A549 (cell line): ENCODE measurements at regions not wholly inside any gene's neighbourhood (a gene's known extent, or its start where the extent isn't known, plus 50 kb on each side); places are given as distances from the start of the nearest gene placed in this dataset.
A peak's percentile ranks its signal among the peaks of the same experiment; 100 is the strongest.

Source experiments
- EP300 ChIP-seq, 2 experiments: fragments of >200 bp; sonication (Bioruptor Twin); formaldehyde crosslinking; IDR thresholded peaks; 2 replicates in 1 of 2; 3 replicates in 1 of 2; pipeline ENCODE4 v1.6.1; 2016 to 2017
- JUNB ChIP-seq: fragments of >200 bp; sonication (Bioruptor Twin); formaldehyde crosslinking; IDR thresholded peaks from 2 replicates; pipeline ENCODE4 v1.6.1; 2016
- RAD21 ChIP-seq, 2 experiments: fragments of >200 bp in 1 of 2; sonication (Bioruptor Twin) in 1 of 2; formaldehyde crosslinking in 1 of 2; IDR thresholded peaks in 1 of 2; conservative IDR thresholded peaks in 1 of 2; 2 replicates in 1 of 2; 3 replicates in 1 of 2; pipeline ENCODE4 v1.6.1; 2012 to 2018; ENCODE audit warnings: inconsistent platforms in 1 of 2
- RCOR1 ChIP-seq: fragments of 150-350 bp; IDR thresholded peaks from 2 replicates; pipeline ENCODE4 v1.6.1; 2014; ENCODE audit warnings: antibody characterized with exemption, low read length, low read depth
- TF ChIP-seq, protein P1 (sequence below): fragments of >200 bp; sonication (Bioruptor Twin); formaldehyde crosslinking; IDR thresholded peaks from 3 replicates; pipeline ENCODE4 v1.5.1; 2016
- TF ChIP-seq, protein P2 (sequence below): fragments of 200-600 bp; sonication (generic); IDR thresholded peaks from 2 replicates; pipeline ENCODE4 v1.6.1; 2016; ENCODE audit warnings: antibody characterized with exemption, mild to moderate bottlenecking, moderate library complexity

DNA sequence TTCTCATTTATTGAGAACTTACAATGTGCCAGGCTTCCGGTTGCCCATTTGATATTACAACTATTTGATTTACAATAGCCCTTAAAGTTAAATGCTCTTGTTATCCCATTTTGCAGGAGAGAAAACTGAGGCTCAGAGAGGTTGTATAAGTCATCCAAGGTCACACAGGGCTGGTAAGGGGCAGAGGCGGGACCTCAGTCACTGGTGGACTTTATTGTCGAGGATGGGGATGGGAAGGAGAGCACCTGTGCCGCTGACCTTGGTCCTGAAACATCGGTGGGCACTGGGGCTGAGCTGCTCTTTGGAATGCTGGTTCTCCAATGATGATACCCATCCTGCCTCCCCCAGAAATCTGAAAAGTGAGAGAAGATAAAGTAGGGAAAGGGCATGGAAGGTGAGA lies 265.4 kb downstream of the MIAT start:
- TF ChIP-seq, protein P1, sequence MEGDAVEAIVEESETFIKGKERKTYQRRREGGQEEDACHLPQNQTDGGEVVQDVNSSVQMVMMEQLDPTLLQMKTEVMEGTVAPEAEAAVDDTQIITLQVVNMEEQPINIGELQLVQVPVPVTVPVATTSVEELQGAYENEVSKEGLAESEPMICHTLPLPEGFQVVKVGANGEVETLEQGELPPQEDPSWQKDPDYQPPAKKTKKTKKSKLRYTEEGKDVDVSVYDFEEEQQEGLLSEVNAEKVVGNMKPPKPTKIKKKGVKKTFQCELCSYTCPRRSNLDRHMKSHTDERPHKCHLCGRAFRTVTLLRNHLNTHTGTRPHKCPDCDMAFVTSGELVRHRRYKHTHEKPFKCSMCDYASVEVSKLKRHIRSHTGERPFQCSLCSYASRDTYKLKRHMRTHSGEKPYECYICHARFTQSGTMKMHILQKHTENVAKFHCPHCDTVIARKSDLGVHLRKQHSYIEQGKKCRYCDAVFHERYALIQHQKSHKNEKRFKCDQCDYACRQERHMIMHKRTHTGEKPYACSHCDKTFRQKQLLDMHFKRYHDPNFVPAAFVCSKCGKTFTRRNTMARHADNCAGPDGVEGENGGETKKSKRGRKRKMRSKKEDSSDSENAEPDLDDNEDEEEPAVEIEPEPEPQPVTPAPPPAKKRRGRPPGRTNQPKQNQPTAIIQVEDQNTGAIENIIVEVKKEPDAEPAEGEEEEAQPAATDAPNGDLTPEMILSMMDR, result no peak
- TF ChIP-seq, protein P2, sequence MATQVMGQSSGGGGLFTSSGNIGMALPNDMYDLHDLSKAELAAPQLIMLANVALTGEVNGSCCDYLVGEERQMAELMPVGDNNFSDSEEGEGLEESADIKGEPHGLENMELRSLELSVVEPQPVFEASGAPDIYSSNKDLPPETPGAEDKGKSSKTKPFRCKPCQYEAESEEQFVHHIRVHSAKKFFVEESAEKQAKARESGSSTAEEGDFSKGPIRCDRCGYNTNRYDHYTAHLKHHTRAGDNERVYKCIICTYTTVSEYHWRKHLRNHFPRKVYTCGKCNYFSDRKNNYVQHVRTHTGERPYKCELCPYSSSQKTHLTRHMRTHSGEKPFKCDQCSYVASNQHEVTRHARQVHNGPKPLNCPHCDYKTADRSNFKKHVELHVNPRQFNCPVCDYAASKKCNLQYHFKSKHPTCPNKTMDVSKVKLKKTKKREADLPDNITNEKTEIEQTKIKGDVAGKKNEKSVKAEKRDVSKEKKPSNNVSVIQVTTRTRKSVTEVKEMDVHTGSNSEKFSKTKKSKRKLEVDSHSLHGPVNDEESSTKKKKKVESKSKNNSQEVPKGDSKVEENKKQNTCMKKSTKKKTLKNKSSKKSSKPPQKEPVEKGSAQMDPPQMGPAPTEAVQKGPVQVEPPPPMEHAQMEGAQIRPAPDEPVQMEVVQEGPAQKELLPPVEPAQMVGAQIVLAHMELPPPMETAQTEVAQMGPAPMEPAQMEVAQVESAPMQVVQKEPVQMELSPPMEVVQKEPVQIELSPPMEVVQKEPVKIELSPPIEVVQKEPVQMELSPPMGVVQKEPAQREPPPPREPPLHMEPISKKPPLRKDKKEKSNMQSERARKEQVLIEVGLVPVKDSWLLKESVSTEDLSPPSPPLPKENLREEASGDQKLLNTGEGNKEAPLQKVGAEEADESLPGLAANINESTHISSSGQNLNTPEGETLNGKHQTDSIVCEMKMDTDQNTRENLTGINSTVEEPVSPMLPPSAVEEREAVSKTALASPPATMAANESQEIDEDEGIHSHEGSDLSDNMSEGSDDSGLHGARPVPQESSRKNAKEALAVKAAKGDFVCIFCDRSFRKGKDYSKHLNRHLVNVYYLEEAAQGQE, result peak; percentile 87
- no peak for TF ChIP-seq EP300 (IDR thresholded peaks at IDR 0.05)
- TF ChIP-seq JUNB, result no peak
- TF ChIP-seq RAD21 (conservative IDR thresholded peaks at IDR 0.05 in 1 of 2, IDR thresholded peaks at IDR 0.05 in 1 of 2), result no peak
- no peak for TF ChIP-seq RCOR1
